ENCODE measurements at regions not wholly inside any gene's neighbourhood (a gene's known extent, or its start where the extent isn't known, plus 50 kb on each side); places are given as distances from the start of the nearest gene placed in this dataset.

DNA sequence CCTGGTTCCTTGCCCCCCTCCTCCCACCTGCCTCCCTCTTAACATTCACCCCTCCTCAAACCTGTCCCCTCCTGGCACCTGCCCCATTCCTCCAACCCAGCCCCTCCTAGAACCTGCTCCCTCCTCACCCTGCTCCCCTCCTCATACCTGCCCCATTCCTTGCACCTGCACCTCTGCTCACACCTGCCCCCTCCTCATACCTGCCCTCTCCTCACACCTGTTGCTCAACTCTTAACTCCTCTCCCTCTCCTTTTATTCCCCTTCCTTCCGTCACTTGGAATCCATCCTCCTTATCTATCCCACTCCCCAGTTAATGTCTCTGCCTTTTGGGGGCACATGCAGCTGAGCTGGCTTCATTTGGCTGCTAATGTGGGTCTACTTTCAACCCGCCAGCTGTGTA is 712.1 kb downstream of the MTRR start:
- no peaks in the 10 kb centered on the region for H3K9me2 ChIP-seq
- no peak for DNase-seq
- H3K9ac ChIP-seq: no peak overlapping the region
- no peaks in the 10 kb centered on the region for H3F3A ChIP-seq (replicated peaks; ENCODE audit: insufficient read depth)
- no peaks in the 10 kb centered on the region for H3K9me3 ChIP-seq
- no peak overlapping the region for H3K4me3 ChIP-seq (ENCODE audit: low read depth in 2 of 2, low read length in 1 of 2)
- no peak overlapping the region for H2AFZ ChIP-seq (ENCODE audit: low read depth)
- no peak overlapping the region for H3K4me2 ChIP-seq
- WGBS (ENCODE audit: low lambda C conversion rate): 8% methylated on average over 2 of the region's 2 CpGs
- no peak overlapping the region for H3K27ac ChIP-seq (ENCODE audit: low read depth in 2 of 2, low read length in 1 of 2)
- POLR2A ChIA-PET: no interaction called here
- no peaks in the 10 kb centered on the region for H4K20me1 ChIP-seq (ENCODE audit: insufficient read depth)
- no peaks in the 10 kb centered on the region; a peak in 1 of 4 replicates for H3K4me1 ChIP-seq (ENCODE audit: control insufficient read depth in 1 of 2, insufficient read depth in 2 of 2, low read depth in 1 of 2, low read length in 1 of 2)
- H3K27me3 ChIP-seq (ENCODE audit: insufficient read depth): no peaks in the 10 kb centered on the region
- no peaks in the 10 kb centered on the region for H3K79me2 ChIP-seq (ENCODE audit: insufficient read depth)
- TF ChIP-seq POLR2AphosphoS5 (IDR thresholded peaks at IDR 0.05; ENCODE audit: low read depth, low read length) (no peak), SMC3 (IDR thresholded peaks at IDR 0.05; ENCODE audit: low read depth, low read length) (no peak), YY1 (IDR thresholded peaks at IDR 0.05; ENCODE audit: low read depth) (no peak), TEAD4 (IDR thresholded peaks at IDR 0.05; ENCODE audit: borderline replicate concordance, insufficient read depth) (no peak), GATA2 (CRISPR knock-in tag; IDR thresholded peaks at IDR 0.05) (no peak), RFX5 (IDR thresholded peaks at IDR 0.05; ENCODE audit: low read length) (no peak), ELF1 (IDR thresholded peaks at IDR 0.05) (no peak), MAX (IDR thresholded peaks at IDR 0.05; ENCODE audit: low read depth) (no peak), FOSL2 (IDR thresholded peaks at IDR 0.05; ENCODE audit: borderline replicate concordance, low read depth) (no peak)
- CTCF ChIA-PET: no interaction called here
- no peaks in the 10 kb centered on the region for H3K36me3 ChIP-seq (replicated peaks in 1 of 2; ENCODE audit: control insufficient read depth in 1 of 2, insufficient read depth in 2 of 2, low read length in 1 of 2)

DNA sequence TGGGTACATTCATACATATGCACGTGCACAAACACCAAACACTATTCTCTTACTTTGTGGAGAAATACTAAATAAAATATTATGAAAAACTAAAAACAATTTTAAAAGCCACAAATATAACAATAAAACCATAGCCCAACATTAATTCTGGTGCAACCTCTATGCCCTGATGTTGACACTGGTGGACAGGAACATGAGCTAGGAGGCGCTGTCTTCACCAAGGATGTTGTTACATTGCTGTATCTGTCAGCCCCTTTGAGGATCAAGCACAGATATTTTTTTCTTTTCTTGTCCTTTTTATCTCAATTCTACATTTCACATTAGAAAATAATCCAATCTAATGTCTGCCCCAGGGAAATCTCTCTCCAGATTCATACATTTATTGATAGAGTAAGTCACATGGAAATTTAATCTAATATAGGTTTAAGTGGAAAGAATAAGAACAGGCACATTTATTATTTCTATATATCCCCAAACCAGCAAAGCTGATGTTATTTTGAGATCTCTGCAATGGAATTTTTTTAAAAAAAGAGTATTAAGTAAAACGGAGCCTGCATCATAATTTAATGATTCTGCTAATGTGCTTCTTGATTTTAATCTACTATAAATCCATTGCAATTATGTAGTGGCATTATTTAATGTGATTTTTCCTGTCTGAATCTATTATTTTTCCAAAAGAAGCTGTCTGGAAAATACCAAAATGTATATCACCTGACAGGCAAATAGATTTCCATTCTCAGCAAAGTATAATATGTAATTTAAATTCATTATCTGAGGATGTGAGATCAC is 716.5 kb downstream of the MTRR start:
- TF ChIP-seq, protein P1, sequence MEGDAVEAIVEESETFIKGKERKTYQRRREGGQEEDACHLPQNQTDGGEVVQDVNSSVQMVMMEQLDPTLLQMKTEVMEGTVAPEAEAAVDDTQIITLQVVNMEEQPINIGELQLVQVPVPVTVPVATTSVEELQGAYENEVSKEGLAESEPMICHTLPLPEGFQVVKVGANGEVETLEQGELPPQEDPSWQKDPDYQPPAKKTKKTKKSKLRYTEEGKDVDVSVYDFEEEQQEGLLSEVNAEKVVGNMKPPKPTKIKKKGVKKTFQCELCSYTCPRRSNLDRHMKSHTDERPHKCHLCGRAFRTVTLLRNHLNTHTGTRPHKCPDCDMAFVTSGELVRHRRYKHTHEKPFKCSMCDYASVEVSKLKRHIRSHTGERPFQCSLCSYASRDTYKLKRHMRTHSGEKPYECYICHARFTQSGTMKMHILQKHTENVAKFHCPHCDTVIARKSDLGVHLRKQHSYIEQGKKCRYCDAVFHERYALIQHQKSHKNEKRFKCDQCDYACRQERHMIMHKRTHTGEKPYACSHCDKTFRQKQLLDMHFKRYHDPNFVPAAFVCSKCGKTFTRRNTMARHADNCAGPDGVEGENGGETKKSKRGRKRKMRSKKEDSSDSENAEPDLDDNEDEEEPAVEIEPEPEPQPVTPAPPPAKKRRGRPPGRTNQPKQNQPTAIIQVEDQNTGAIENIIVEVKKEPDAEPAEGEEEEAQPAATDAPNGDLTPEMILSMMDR (IDR thresholded peaks at IDR 0.05): peak; percentile 37; the same call in 1 of the 2 replicates
- TF ChIP-seq FOSL2 (IDR thresholded peaks at IDR 0.05; ENCODE audit: borderline replicate concordance, low read depth) (no peak), USF1 (IDR thresholded peaks at IDR 0.05; ENCODE audit: borderline replicate concordance, low read depth) (no peak), RXRA (IDR thresholded peaks at IDR 0.05; ENCODE audit: borderline replicate concordance, low read depth) (no peak), SMC3 (IDR thresholded peaks at IDR 0.05; ENCODE audit: low read depth, low read length) (peak; percentile 30; the same call in 1 of the 2 replicates), GATA2 (CRISPR knock-in tag; IDR thresholded peaks at IDR 0.05) (0 out of 2 replicates have a peak, but pooled peaks have one; percentile 15), RCOR1 (IDR thresholded peaks at IDR 0.05; ENCODE audit: low read length) (peak; percentile 3; the same call in 1 of the 2 replicates), RAD21 (IDR thresholded peaks at IDR 0.05; ENCODE audit: low read length) (peak; percentile 54), GABPA (IDR thresholded peaks at IDR 0.05; ENCODE audit: low read depth) (no peak), TCF12 (IDR thresholded peaks at IDR 0.05) (0 out of 2 replicates have a peak, but pooled peaks have one; percentile 6), SIN3A (IDR thresholded peaks at IDR 0.05; ENCODE audit: borderline replicate concordance, low read depth, low read length) (no peak), MEF2A (IDR thresholded peaks at IDR 0.05; ENCODE audit: borderline replicate concordance, low read depth) (no peak), EP300 (IDR thresholded peaks at IDR 0.05; ENCODE audit: borderline replicate concordance in 1 of 2, low read depth in 1 of 2, low read length in 1 of 2) (peak in 1 of 2 experiments; percentile 43; a peak in 1 of 4 replicates)
- H3K79me2 ChIP-seq (ENCODE audit: insufficient read depth): no peaks in the 10 kb centered on the region
- no peak overlapping the region for H3K27ac ChIP-seq (ENCODE audit: low read depth in 2 of 2, low read length in 1 of 2)
- DNase-seq: peak; percentile 36
- ChIA-PET POLR2A (no interaction called here), CTCF (interaction anchor here (0.9 to 1.3 kb wide), 6 partner anchors 9 to 21 kb away, joined by 3 to 6 read pairs (median 3); no protein-coding TSS in a partner anchor)
- H3K27me3 ChIP-seq (ENCODE audit: insufficient read depth): no peaks in the 10 kb centered on the region
- no peaks in the 10 kb centered on the region for H3K9me2 ChIP-seq
- no peaks in the 10 kb centered on the region for H3K36me3 ChIP-seq (replicated peaks in 1 of 2; ENCODE audit: control insufficient read depth in 1 of 2, insufficient read depth in 2 of 2, low read length in 1 of 2)
- no peak overlapping the region for H3K9ac ChIP-seq
- 11% methylated on average over 3 of the region's 3 CpGs for WGBS (ENCODE audit: low lambda C conversion rate)
- H3F3A ChIP-seq (replicated peaks; ENCODE audit: insufficient read depth): no peaks in the 10 kb centered on the region
- H3K4me2 ChIP-seq: no peak overlapping the region
- H2AFZ ChIP-seq (ENCODE audit: low read depth): no peak overlapping the region
- H4K20me1 ChIP-seq (ENCODE audit: insufficient read depth): no peaks in the 10 kb centered on the region
- no peaks in the 10 kb centered on the region; a peak in 1 of 4 replicates for H3K4me1 ChIP-seq (ENCODE audit: control insufficient read depth in 1 of 2, insufficient read depth in 2 of 2, low read depth in 1 of 2, low read length in 1 of 2)
- H3K4me3 ChIP-seq (ENCODE audit: low read depth in 2 of 2, low read length in 1 of 2): no peak overlapping the region; a peak in 1 of 4 replicates
- no peaks in the 10 kb centered on the region for H3K9me3 ChIP-seq

Measured in SK-N-SH (cell line).